ENCODE measurements at regions not wholly inside any gene's neighbourhood (a gene's known extent, or its start where the extent isn't known, plus 50 kb on each side); places are given as distances from the start of the nearest gene placed in this dataset.
"Not testable (repeated sequence)": the region's sequence is repeated elsewhere in the genome, so short reads cannot be mapped to it uniquely, and the experiment has no call there.

DNA sequence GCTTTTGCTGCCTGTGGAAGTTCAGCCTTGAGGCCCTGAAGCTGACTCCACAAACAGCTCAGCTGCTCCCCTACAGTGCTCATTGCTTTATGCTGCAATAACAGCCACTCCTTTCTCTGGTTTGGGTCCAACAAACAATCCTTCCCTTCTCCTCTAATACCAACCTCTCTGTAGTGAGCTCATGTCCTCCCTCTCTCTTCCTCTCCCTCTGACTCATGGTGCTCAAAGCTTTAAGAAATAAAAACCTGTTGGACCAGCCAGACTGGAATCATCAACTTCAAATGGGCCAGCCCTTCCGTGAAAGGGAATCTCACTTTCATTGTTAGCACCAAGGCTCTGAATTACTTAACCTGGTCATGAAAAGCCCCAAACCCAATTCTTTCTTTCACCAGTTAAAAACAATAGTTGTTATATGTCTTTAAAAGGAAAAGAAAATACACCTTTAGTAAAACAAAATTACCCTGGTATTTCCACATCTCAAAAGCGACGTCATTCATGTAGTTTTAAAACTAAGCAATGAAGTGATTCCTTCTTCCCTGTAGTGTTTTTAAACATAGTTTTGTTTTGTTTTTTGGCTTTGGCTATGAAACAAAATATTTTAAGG, 126.4 kb downstream of the DUSP6 start:
- DNase-seq, result peak in 1 of 2 donors; percentile 19

DNA sequence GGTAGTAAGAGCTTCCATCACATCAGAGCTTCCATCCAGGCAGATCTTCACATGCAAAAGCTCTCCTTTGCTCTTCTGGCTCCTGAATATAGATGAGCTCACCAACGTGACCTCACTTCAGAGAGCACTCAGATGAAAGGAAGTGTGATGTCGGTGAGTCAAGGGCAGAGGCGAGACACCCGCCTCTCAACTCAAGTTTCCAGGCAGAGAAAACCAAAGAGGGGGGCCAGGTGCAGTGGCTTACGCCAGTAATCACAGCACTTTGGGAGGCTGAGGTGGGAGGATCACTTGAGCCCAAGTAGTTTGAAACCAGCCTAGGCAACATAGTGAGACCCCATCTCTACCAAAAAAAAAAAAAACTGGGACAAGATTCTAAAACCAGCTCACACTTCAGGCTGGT, 126.9 kb downstream of the DUSP6 start:
- DNase-seq, result peak; percentile 72 to 80

GRCh38 chr12:89222580-89222979, 129.7 kb downstream of the DUSP6 start:
- not testable (repeated sequence) for DNase-seq

- DNase-seq, result no peak
Observed at GRCh38 chr12:89217472-89217871, 134.8 kb downstream of the DUSP6 start.

DNA sequence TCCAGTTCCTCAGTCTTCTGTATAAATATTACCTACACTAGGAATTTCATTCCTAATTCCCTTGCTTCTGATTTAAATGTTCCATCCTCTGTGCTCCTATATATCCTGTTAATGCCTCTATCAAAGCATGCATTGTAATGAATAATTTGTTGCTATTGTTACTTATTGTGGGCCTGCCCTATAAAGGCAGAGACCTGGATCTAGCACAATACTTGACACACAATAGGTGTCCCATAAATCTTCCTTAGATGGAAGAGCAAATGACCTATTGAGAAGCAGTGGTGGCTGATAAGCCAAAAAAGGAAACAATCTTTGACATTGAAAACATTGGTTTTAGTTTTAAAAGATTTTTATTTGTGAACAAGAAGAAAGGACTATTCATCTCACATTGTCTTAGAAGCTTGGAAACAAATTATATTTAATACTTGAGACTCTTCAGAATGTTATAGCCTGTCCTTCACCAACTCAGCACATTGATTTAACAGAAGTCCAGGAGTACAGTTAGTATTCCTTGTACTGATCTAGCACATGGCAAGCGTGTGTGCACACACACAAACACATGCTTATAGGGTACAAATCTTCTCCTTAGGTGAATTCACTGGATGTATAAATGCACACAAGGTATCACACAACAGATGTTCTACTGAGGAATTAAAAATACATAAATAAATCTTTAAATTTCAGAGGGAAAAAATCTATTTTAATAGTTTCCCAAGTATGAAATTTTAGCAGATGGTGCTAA, 135.9 kb downstream of the DUSP6 start:
- no peak for DNase-seq

- no peak for DNase-seq
Observed at GRCh38 chr12:89215196-89215595, 137.1 kb downstream of the DUSP6 start.

- DNase-seq, result no peak
Observed at GRCh38 chr12:89213747-89214146, 138.6 kb downstream of the DUSP6 start.

DNA sequence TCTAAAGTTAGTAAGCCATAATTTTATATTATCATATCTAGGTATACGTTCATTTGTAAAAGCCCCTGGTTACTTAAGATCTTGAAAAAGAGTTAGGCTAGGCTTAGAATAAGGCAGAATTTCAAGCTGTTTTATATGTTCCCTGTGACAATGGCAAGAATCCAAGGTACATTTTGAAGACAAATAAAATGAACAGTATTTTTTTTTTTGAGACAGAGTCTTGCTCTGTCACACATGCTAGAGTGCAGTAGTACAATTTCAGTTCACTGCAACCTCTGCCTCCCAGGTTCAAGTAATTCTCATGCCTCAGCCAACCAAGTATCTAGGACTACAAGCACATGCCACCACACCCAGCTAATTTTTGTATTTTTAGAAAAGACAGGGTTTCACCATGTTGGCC, 139.2 kb downstream of the DUSP6 start:
- no peak for DNase-seq

DNA sequence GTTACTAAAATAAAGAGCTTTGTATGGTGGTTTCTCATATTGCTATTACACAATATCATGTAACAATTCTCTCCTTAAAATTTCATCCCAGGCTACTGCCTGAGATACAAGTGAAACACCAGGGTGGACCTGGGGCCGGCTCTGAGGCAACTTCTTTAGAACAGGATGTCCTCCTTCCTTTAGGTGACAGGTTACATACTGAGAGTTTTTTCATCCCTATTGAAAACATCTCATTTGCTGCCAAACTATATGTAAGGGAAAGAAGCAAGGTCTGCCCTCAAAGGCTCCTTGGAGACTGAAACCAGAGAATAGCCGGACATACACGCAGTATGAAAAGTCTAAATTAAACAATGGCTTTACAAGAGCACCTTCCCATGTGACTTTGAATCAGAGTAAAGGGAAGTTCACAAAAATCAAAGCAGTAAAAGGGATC, 139.9 kb downstream of the DUSP6 start:
- no peak for DNase-seq

GRCh38 chr12:89211456-89211855, 140.8 kb downstream of the DUSP6 start:
- no peak for DNase-seq

DNA sequence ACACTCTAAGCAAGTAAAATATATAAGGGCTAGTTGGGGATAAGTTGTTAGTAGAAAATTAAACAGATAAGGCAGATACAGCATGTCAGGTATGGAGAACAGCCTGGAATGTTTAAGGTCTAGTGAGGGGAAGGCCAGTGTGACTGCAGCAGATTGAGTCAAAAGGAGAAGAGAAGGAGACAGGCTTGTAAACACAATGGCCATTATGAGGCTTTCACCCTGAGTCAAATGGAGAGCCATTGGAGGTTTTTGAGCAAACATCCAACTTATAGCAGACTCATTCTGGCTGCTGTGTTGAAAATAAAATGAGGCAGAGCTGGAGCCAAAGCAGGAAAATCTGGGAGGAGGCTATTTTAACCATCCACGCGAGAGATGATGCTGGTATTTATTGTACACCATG, 142.0 kb downstream of the DUSP6 start:
- no peak for DNase-seq

- no peak for DNase-seq
Observed at GRCh38 chr12:89208661-89209096, 143.6 kb downstream of the DUSP6 start.

DNA sequence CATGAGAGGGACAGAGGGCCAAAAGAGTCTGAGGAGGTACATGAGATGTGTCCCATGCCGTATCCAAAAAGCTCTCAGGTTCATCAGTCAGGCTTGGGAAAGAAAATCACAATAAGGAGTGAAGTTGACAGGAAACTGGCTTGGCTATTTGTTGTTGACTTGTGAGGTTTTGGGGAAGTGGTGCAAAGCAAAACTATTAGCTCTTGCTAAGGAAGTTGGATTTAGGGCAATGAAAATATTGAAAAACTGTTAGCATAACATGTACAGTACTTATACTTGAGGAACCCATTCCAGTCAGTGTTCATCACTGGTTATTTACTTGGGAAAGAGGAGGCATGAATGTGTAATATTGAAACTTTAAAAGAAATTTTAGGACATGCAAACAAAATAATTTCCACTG, 145.9 kb downstream of the DUSP6 start:
- no peak for DNase-seq

DNA sequence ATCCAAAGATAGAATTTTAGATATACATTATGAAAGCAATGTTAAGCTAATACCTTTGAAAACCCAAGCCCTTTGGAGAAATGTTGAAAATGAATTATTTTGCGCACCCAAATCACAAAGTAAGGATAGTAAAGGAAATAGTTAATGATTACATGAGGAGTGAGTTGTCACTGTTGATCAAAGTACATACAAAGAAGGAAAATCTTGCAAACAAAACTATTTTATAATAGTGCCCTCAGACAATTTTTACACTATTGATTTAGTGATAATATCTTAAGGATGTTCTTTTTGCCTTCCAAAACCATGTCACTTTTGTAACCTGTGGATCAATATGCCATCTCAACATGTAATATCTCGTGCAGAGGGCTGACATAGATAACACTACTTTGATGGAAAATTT, 146.8 kb downstream of the DUSP6 start:
- DNase-seq, result no peak

GRCh38 chr12:89203144-89203543, 149.2 kb downstream of the DUSP6 start:
- DNase-seq, result no peak

DNA sequence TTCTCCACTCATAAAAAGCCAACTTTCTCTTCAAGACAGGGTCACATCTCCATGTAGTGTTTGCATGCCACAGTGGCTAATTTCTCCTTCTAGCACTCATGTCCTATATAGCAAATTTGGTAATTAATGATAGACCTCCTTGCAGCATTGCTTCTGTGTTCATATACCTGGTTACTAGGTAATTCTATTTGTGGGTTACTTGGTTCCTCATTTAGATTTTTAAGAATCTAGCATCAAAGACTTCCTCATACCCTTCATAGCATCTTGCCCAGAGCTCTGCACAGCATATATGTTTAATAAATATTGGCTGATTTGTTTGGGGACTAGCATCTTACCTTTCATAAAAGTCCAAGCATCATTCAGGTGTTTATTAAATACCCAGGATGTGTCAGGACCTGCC, 152.1 kb downstream of the DUSP6 start:
- no peak for DNase-seq

DNA sequence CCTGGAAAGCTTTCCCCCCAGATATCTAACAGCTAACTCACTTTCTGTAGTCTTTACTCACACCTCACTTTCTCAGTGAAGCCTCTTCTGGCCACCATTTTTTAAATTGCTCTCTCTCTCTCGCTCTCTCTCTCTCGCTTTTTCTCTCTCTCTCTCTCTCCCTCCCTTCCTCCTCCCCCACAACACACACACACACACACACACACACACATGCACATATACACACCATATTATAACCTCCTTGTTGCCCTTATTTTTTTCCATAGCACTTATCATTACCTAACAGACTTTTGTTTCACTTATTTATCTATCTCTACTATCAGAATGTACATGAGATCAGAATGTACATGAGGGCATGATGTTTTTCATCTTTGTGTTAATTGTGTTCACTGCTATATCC, 156.8 kb downstream of the DUSP6 start:
- DNase-seq, result no peak

DNA sequence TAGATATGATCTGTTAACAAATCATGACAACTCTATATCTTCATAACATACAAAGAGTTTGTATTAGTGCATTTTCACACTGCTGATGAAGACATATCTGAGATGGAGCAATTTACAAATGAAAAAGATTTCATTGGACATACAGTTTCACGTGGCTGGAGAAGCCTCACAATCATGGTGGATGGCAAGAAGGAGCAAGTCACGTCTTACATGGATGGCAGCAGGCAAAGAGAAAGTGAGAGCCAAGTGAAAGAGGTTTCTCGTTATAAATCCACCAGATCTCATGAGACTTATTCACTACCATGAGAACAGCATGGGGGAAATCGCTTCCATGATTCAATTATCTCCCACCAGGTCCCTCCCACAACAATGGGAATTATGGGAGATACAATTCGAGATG, 157.6 kb downstream of the DUSP6 start:
- DNase-seq, result no peak

DNA sequence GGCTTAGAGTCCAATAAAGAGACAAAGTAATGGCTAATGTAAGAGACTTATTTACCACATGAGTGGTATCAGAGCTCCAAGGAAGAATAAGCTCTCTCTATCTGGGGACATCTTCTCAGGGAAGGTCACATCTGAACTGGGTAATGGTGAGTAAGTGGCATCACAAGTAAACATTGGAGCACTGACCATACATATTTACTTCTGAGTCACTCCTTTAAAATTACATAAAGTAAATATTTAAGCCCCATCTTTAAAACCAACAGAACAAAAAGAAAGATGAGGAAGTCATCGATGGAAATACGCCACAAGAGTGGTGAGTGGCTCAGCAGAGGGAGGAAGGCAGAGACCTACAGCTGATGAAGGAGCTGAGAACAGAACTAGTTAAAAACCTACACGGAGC, 159.9 kb downstream of the DUSP6 start:
- no peak for DNase-seq

DNA sequence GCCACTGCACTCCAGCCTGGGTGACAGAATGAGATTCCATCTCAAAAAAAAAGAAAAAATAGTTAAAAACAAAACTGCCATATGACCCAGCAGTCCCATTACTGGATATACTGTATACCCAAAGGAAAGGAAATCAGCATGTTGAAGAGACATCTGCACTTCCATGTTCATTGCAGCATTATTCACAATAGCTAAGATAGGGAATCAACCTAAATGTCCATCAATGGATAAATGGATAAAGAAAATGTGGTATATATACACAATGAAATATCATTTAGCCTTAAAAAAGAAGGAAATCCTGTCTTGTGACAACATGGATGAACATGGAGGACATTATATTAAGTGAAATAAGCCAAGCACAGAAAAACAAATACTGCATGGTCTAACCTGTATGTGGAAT, 160.7 kb downstream of the DUSP6 start:
- DNase-seq, result not testable (repeated sequence)

DNA sequence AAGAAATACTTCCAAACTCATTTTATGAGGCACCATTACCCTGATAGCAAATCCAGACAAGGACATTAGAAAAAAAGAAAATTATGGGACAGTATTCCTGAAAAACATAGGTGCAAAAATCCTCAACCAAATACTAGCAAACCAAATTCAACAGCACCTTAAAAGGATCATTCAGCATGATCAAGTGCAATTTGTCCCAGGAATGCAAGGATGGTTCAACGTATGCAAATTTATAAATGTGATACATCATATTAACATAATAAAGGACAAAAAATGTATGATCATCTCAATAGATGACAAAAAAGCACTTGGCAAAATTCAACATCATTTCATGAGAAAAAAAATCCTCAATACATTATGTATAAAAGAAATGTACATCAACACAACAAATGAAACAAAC, 162.9 kb downstream of the DUSP6 start:
- DNase-seq, result no peak

DNA sequence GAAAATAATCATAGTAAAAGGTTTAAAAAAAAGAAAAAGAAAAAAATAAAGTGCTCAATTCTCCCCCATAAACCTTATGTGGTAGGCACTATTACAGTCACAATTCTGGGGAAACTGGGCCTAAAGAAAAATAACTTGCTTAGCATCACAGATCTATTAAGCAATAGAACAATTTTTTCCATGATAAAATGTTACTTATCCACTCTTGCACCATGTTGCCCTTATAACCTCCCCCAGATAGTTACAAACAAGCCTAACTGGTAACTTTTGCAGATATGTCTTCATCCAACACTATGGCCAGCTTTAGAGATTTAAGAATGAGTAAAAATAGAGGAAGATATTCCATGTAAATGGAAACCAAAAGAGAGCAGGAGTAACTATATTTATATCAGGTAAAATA, 164.8 kb downstream of the DUSP6 start:
- DNase-seq, result no peak

DNA sequence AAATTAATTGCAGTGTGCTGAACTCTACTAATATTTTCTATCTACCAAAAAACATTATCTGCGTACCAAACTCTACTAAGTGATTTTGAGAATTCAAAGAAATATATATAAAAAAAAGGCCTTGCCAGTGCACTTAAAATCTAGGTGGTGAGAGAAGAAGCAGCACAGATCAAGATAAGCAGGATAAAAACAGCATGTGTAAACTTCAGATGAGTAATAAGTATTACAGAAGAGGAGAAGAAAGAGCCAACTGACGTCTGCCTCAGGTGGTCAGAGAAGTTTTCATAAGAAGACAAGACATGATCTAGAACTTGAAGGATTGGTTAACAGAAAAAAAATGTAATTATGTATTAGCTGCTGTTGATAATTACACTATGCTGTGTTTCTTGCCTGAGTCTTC, 166.4 kb downstream of the DUSP6 start:
- DNase-seq, result no peak

- no peak for DNase-seq
Observed at GRCh38 chr12:89185181-89185580, 167.1 kb downstream of the DUSP6 start.

DNA sequence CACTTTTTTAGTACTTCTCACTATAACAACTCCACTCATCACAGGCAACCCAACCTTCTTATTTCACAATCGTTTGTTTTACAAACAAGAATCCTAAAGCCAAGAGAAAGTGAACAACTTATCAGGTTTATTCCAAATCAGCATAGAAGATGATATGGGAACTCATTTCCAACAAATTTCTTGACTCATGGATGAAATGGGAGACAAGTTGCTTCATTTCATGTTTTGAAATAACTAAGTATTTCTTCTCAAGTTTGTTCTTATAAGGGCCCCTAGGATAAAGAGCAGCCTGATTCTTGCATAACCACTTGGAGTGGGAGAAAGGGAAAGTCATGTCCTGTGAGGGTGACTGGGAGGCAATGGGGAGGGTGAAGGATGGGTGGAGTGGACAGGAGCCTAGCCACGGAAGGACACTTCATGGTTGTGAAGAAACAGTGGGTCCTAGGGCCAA, 168.3 kb downstream of the DUSP6 start:
- DNase-seq, result no peak

All from stimulated activated CD4-positive, alpha-beta T cell treated with anti-CD3 and anti-CD28 coated beads, Interleukin-2, amount 100 ng/mL, for 24 hours (primary cell).